H9 (cell line): ENCODE measurements at regions not wholly inside any gene's neighbourhood (a gene's known extent, or its start where the extent isn't known, plus 50 kb on each side); places are given as distances from the start of the nearest gene placed in this dataset.

ENCODE experiments used
- DNase-seq: peaks from one replicate; pipeline ENCODE4 v3.0.0-alpha.2; 2017
- H2AFZ ChIP-seq: one replicate; pipeline ENCODE4 v1.6.1; 2013; ENCODE audit warnings: mild to moderate bottlenecking, low read length, control low read depth, moderate library complexity
- H2AK5ac ChIP-seq: 2 replicates; pipeline ENCODE4 v1.6.1; 2013; ENCODE audit warnings: low read length, control low read depth, mixed read lengths; ENCODE audit not compliant: insufficient read length
- H2BK120ac ChIP-seq: one replicate; pipeline ENCODE4 v1.6.1; 2013; ENCODE audit warnings: low read depth, mild to moderate bottlenecking, low read length, control low read depth, inconsistent platforms; ENCODE audit not compliant: poor library complexity, severe bottlenecking
- H2BK12ac ChIP-seq: 2 replicates; pipeline ENCODE4 v1.6.1; 2013; ENCODE audit warnings: low read length, control low read depth, mixed read lengths, low read depth; ENCODE audit not compliant: insufficient read length
- H2BK15ac ChIP-seq: 2 replicates; pipeline ENCODE4 v1.6.1; 2013; ENCODE audit warnings: low read depth, low read length, control low read depth
- H2BK20ac ChIP-seq: one replicate; pipeline ENCODE4 v1.6.1; 2013; ENCODE audit warnings: low read depth, mild to moderate bottlenecking, low read length, control low read depth, inconsistent platforms; ENCODE audit not compliant: poor library complexity, severe bottlenecking
- H2BK5ac ChIP-seq: 2 replicates; pipeline ENCODE4 v1.6.1; 2013; ENCODE audit warnings: low read length, control low read depth, mixed read lengths; ENCODE audit not compliant: insufficient read length
- H3K14ac ChIP-seq: 2 replicates; pipeline ENCODE4 v1.6.1; 2013; ENCODE audit warnings: low read length, control low read depth; ENCODE audit not compliant: insufficient read depth
- H3K18ac ChIP-seq: 2 replicates; pipeline ENCODE4 v1.6.1; 2013; ENCODE audit warnings: low read depth, mild to moderate bottlenecking, mixed read lengths, low read length, control low read depth; ENCODE audit not compliant: insufficient read length
- H3K23ac ChIP-seq: 2 replicates; pipeline ENCODE4 v1.6.1; 2013; ENCODE audit warnings: low read length, control low read depth, mixed read lengths, low read depth; ENCODE audit not compliant: insufficient read length
- H3K23me2 ChIP-seq: 2 replicates; pipeline ENCODE4 v1.6.1; 2013; ENCODE audit warnings: low read depth, mild to moderate bottlenecking, mixed read lengths, low read length, control low read depth; ENCODE audit not compliant: insufficient read length, poor library complexity, severe bottlenecking
- H3K27ac ChIP-seq: 2 replicates; pipeline ENCODE4 v1.5.1; 2013; ENCODE audit warnings: low read length, control low read depth, mixed read lengths, low read depth; ENCODE audit not compliant: insufficient read length
- H3K27me3 ChIP-seq: 2 replicates; pipeline ENCODE4 v1.6.1; 2013; ENCODE audit warnings: low read length, control low read depth, inconsistent platforms; ENCODE audit not compliant: insufficient read depth
- H3K4ac ChIP-seq: 2 replicates; pipeline ENCODE4 v1.6.1; 2013; ENCODE audit warnings: low read depth, mild to moderate bottlenecking, control low read depth, inconsistent platforms, low read length, moderate library complexity
- H3K4me1 ChIP-seq: 2 replicates; pipeline ENCODE4 v1.6.1; 2013; ENCODE audit warnings: low read length, control low read depth, inconsistent platforms; ENCODE audit not compliant: insufficient read depth
- H3K4me2 ChIP-seq: 2 replicates; pipeline ENCODE4 v1.6.1; 2013; ENCODE audit warnings: low read length, control low read depth, mixed read lengths; ENCODE audit not compliant: insufficient read length, insufficient read depth
- H3K56ac ChIP-seq: 2 replicates; pipeline ENCODE4 v1.6.1; 2013; ENCODE audit warnings: low read depth, mild to moderate bottlenecking, mixed read lengths, low read length, control low read depth; ENCODE audit not compliant: insufficient read length
- H3K79me1 ChIP-seq: 2 replicates; pipeline ENCODE4 v1.6.1; 2013; ENCODE audit warnings: low read depth, mild to moderate bottlenecking, moderate library complexity, low read length, control low read depth, inconsistent platforms; ENCODE audit not compliant: insufficient read depth, poor library complexity, severe bottlenecking
- H3K79me2 ChIP-seq: 2 replicates; pipeline ENCODE4 v1.6.1; 2013; ENCODE audit warnings: low read length, control low read depth, inconsistent platforms; ENCODE audit not compliant: insufficient read depth
- H3K9ac ChIP-seq: 2 replicates; pipeline ENCODE4 v1.6.1; 2013; ENCODE audit warnings: low read length, control low read depth, mixed read lengths; ENCODE audit not compliant: insufficient read length; ENCODE audit errors: extremely low read depth
- H3K9me3 ChIP-seq: one replicate; pipeline ENCODE4 v1.6.1; 2013; ENCODE audit warnings: low read depth, low read length, inconsistent platforms; ENCODE audit not compliant: control insufficient read depth
- H3T11ph ChIP-seq: one replicate; pipeline ENCODE4 v1.6.1; 2013; ENCODE audit warnings: mild to moderate bottlenecking, low read length, control low read depth, inconsistent platforms
- H4K20me1 ChIP-seq: one replicate; pipeline ENCODE4 v1.6.1; 2013; ENCODE audit not compliant: control insufficient read depth, insufficient read length, insufficient read depth
- H4K5ac ChIP-seq: 2 replicates; pipeline ENCODE4 v1.6.1; 2013; ENCODE audit warnings: low read depth, mild to moderate bottlenecking, mixed read lengths, low read length, control low read depth; ENCODE audit not compliant: insufficient read length
- H4K8ac ChIP-seq: replicated peaks from 2 replicates; pipeline ENCODE4 v1.6.1; 2013; ENCODE audit warnings: low read length, control low read depth, mixed read lengths, low read depth; ENCODE audit not compliant: insufficient read length
- H4K91ac ChIP-seq: 2 replicates; pipeline ENCODE4 v1.6.1; 2013; ENCODE audit warnings: low read depth, mild to moderate bottlenecking, moderate library complexity, mixed read lengths, low read length, control low read depth; ENCODE audit not compliant: insufficient read length
- H3K27ac Mint-ChIP-seq, 3 experiments: 2 replicates in 2 of 3; 3 replicates in 1 of 3; pipeline ENCODE4 v1.8.0; 2020 to 2021; ENCODE audit warnings: mixed read lengths in 3 of 3, mild to moderate bottlenecking in 1 of 3, moderate library complexity in 1 of 3
- H3K27me3 Mint-ChIP-seq: 2 replicates; pipeline ENCODE4 v1.8.0; 2021; ENCODE audit warnings: low read depth, mild to moderate bottlenecking, moderate library complexity, mixed read lengths
- H3K36me3 Mint-ChIP-seq, 3 experiments: 2 replicates in 2 of 3; 3 replicates in 1 of 3; pipeline ENCODE4 v1.8.0; 2020 to 2021; ENCODE audit warnings: low read depth in 3 of 3, mixed read lengths in 3 of 3; ENCODE audit not compliant: insufficient read depth in 1 of 3
- H3K4me1 Mint-ChIP-seq, 2 experiments: 2 replicates each; pipeline ENCODE4 v1.8.0; 2020; ENCODE audit warnings: mixed read lengths in 2 of 2
- H3K4me3 Mint-ChIP-seq, 2 experiments: 2 replicates in 1 of 2; 3 replicates in 1 of 2; pipeline ENCODE4 v1.8.0; 2020 to 2021; ENCODE audit warnings: mild to moderate bottlenecking in 2 of 2, mixed read lengths in 2 of 2, moderate library complexity in 1 of 2
- H3K9me3 Mint-ChIP-seq, 2 experiments: 2 replicates in 1 of 2; 3 replicates in 1 of 2; pipeline ENCODE4 v1.8.0; 2020; ENCODE audit warnings: mild to moderate bottlenecking in 2 of 2, mixed read lengths in 2 of 2, moderate library complexity in 1 of 2
- CTCF ChIP-seq: fragments of 200-600 bp; sonication (generic); conservative IDR thresholded peaks from 3 replicates; pipeline ENCODE4 v1.8.0; 2021; ENCODE audit warnings: antibody characterized with exemption, mild to moderate bottlenecking
- WGBS: extraction: QIAGEN DNeasy Blood & Tissue Kit; methylation state at CpG from one replicate; pipeline ENCODE4 v1.1.7; 2013; ENCODE audit warnings: missing lambda C conversion rate, low lambda C conversion rate, mixed read lengths; ENCODE audit not compliant: insufficient read length; ENCODE audit errors: extremely low coverage; 5-methylcytosine and 5-hydroxymethylcytosine counted together

- Histone ChIP-seq H3K4ac (no peak overlapping the region), H3K9me3 (no peaks in the 10 kb centered on the region), H2AFZ (no peak overlapping the region), H4K91ac (no peak overlapping the region), H3K23me2 (no peaks in the 10 kb centered on the region), H2BK120ac (no peak overlapping the region), H4K5ac (no peak overlapping the region), H3K4me2 (no peak overlapping the region), H2BK5ac (no peak overlapping the region), H2BK20ac (no peak overlapping the region), H3T11ph (no peak overlapping the region), H3K56ac (no peak overlapping the region), H3K79me2 (no peaks in the 10 kb centered on the region), H2AK5ac (no peak overlapping the region), H3K27ac (no peak overlapping the region), H3K23ac (no peak overlapping the region), H3K4me1 (no peaks in the 10 kb centered on the region; the same call in 1 of the 2 replicates), H4K20me1 (no peaks in the 10 kb centered on the region), H3K18ac (no peak overlapping the region), H2BK15ac (no peak overlapping the region), H3K79me1 (no peaks in the 10 kb centered on the region), H2BK12ac (no peak overlapping the region), H3K14ac (no peak overlapping the region), H3K27me3 (no peaks in the 10 kb centered on the region), H4K8ac (no peak overlapping the region), H3K9ac (no peak overlapping the region)
- H3K9me3 Mint-ChIP-seq = no peaks in the 10 kb centered on the region
- no peak overlapping the region; a peak in 1 of 7 replicates for H3K27ac Mint-ChIP-seq
- TF ChIP-seq CTCF = no peak
- WGBS = no CpG with 5 or more reads among the region's 7 CpGs
- H3K4me3 Mint-ChIP-seq = no peak overlapping the region
- no peaks in the 10 kb centered on the region; the same call in 1 of the 2 replicates for H3K27me3 Mint-ChIP-seq
- H3K4me1 Mint-ChIP-seq = peaks cover 20 to 29% of the 10 kb centered on the region in 2 experiments
- no peak for DNase-seq
- H3K36me3 Mint-ChIP-seq = no peaks in the 10 kb centered on the region
Measured at GRCh38 chr14:22509036-22509709, 79.9 kb downstream of the DAD1 start.
